ENCODE measurements at regions not wholly inside any gene's neighbourhood (a gene's known extent, or its start where the extent isn't known, plus 50 kb on each side); places are given as distances from the start of the nearest gene placed in this dataset.
A peak's percentile ranks its signal among the peaks of the same experiment; 100 is the strongest.

GRCh38 chr16:66289986-66290385, 76.5 kb upstream of the CDH5 start:
- no peak for DNase-seq (ENCODE audit: low read depth)

- no peak for DNase-seq (ENCODE audit: low read depth)
These were observed 77.3 kb upstream of the CDH5 start for GRCh38 chr16:66289051-66289680.

GRCh38 chr16:66287926-66288325, 78.6 kb upstream of the CDH5 start:
- no peak for DNase-seq (ENCODE audit: low read depth)

- DNase-seq (ENCODE audit: low read depth): no peak
These were observed 79.1 kb upstream of the CDH5 start for GRCh38 chr16:66287416-66287815.

DNA sequence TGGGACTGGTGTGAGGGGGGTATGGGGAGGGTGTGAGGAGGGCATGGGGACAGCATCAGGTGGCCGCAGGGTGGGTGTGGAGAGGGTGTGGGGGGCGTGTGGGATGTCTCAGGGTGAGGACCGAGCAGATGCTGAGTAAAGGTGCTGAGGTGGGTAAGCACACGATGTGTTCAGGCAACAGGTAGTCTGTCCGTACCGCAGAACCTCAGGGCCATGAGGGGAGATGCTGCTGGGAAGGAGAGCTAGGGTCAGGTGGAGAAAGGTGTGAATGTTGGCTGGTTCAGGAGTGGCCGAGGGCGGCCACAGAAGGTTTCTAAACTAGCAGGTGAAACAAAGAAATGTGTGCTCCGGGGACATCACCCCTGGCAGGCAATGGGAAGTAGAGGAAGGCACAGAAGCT, 80.0 kb upstream of the CDH5 start:
- no peak for DNase-seq (ENCODE audit: low read depth)

DNA sequence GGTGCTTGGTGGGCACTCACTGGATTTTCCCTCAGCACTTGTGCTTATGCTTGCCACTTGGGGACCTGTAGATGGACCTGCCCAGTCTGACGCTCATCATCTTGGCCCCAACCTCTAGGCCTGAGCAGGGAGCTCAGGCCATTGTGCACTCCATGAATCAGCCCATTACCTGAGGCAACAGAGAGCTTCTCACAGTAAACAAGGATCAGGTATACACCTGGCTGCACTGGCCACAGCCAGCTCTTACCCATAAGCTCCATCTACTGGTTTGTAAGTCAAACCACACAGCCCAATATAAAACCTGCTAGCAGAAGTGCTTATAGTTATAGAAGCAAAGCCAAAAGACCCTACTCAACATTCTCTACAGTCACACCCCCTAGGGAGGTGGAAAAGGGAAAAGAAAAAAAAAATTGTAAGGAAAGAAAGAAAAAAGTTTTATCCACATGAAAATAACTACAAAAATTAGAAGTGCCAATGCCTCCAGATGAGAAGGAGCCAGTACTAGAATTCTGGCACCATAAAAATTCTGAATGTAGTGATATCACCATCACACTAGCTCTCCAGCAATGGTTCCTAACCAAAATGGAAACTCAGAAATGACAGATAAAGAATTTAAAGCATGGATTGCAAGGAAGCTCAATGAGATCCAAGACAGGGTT, 87.8 kb upstream of the CDH5 start:
- DNase-seq (ENCODE audit: low read depth): no peak

DNA sequence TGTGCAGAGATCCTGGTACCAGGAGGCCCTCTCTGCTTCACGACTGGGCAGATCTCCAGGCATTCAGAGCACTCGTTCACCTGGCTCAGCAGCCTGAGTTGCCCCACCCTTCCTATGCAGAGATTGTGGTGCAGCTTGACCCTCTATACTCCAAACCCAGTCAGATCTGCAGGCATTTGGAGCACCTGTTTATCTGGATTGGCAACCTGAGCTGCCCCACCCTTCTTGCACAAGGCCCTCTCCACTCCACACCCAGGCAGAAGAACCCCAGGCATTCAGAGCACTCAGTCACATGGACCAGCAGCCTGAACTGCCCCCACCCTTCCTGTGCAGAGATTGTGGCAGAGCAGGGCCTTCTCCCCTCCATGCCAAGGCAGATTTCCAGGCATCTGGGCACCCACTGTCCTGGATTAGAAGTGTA, 88.4 kb upstream of the CDH5 start:
- no peak for DNase-seq (ENCODE audit: low read depth)

GRCh38 chr16:66277311-66278070, 89.0 kb upstream of the CDH5 start:
- DNase-seq (ENCODE audit: low read depth): no peak

GRCh38 chr16:66275775-66276428, 90.6 kb upstream of the CDH5 start:
- peak; percentile 45 for DNase-seq (ENCODE audit: low read depth)

DNA sequence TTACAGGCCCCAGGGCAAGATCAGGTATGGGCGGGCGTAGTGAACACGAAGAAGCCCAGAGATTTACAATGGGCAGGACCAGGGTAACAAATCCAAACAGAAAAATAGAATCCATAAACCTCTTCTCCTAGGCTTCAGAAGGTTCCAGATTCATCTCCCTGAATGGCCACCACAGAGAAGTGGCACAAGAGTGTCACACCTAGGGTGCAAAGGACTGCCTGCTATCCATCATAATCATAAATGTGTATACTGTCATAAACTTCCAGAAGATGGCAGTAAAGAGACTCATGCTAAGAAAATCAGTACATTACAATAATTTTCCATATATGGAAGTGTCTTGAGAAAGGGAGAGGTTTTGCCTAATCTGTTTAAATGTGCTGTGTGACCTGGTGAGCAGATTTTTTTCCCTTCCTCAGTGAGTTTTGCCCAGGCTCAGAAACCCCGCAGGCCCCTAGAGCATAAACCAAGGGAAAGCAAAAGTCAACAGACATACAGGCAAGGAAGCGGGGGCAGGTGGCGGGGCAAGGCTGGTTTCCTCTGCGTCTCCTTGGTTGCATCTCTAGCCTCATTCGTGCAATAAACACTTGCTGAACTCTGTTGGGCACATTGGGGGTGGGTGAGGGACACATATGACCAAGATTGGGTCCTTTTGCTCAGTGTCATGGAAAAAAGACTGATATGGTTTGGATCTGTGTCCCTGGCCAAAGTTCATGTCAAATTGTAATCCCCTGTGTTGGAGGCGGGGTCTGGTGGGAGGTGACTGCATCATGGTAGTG, 92.0 kb upstream of the CDH5 start:
- peak; percentile 27 for DNase-seq (ENCODE audit: low read depth)

GRCh38 chr16:66273644-66274334, 92.7 kb upstream of the CDH5 start:
- peak; percentile 17 for DNase-seq (ENCODE audit: low read depth)

DNA sequence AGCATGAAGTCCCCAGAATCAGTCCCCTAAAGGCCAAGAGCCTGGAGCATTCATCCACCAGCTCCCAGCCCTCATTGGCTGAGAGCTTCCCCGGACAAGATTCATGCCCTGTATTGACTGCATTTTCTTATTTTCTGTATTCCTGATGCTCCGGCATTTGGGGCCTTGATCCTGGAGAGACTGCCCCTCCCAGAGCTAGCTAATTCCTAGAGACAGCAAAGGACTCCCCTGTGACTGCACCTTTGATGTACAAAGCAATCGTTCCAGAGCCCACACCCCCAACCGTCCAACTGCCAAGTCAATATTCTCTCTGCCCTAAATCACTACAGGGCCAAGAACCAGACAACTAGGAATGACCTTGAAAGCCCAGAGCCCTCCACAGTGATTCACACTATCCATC, 93.4 kb upstream of the CDH5 start:
- no peak for DNase-seq (ENCODE audit: low read depth)

DNA sequence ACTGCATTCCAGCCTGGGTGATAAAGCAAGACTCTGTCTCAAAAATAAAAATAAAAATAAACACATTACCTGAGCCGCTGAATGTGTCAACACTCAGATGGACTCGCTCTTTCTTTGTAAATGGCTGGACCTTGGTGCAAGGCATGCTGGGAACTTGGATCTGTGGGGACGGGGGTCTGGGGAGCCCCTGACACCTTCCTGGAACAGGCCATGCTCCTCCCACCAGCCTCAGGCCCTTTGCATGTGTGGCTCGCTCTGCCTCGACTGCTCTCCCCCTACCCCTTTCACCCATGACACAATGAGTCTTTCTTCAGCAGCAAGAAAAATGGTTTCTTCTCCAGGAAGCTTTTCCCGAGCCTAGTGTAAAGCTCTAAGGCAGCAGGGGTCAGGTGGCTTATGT, 94.0 kb upstream of the CDH5 start:
- no peak for DNase-seq (ENCODE audit: low read depth)

- DNase-seq (ENCODE audit: low read depth): no peak
These were observed 95.1 kb upstream of the CDH5 start for GRCh38 chr16:66271074-66272060.

DNA sequence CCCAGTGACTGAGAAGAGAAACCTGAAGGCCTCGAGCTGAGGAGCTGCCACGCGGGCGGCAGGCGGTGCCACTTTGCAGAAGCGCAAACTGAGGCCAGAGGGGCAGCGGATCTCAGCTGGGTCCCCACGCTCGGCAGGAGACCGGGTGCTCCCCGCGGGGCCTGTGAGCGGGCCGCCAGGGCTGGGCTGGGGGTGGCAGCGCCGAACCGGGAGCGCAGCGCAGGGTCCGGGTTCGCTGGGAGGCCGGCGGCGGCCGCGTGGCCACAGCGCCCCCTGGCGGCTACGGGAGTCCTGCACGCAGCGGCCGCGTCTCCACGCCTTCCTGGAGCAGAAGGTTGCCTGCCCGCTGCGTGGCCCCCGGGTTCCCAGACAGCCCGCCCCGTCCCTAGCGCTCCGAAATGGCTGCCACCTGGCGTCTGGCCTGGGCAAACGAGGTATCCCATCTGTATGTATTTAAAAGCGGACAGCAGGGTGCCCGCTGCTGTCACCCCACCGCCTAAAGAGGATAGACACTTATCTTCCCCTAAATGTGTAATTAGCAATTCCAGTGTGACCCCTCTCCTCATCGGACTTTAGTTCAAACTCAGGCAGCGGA, 96.1 kb upstream of the CDH5 start:
- peak; percentile 28 for DNase-seq (ENCODE audit: low read depth)

DNA sequence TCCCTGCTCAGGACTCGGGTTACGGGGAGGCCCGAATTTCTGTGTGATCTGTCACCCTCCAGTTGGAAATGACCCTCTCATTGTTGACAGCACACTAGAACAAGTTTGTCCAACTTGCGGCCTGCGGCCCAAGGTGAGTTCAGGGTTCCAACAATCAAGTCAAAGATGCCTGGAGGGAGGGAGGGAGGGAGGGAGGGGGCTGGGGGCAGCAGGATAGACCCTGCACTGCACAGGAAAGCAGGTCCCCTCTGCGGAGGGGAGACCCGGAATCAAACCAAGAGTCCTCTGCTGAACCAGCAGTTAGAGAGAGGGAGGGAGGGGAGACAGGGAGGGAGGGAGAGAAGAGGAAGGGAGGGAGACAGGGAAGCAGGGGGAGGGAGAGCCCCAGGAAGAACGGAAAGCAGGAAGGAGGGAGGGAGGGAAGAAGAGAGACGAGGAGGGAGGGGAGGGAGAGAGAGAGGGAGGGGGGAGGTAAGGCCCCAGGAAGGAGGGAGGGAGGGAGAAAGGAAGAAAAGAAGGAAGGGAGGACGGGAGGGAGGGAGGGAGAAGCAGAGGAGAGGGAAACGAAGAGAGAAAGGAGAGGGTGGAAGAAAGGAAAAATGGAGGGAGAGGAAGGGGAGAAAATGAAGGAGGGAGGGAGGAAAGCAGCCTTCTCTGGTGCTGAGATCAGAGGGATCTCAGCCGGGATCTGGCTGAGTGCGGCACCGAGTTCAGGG, 96.7 kb upstream of the CDH5 start:
- no peak for DNase-seq (ENCODE audit: low read depth)

DNA sequence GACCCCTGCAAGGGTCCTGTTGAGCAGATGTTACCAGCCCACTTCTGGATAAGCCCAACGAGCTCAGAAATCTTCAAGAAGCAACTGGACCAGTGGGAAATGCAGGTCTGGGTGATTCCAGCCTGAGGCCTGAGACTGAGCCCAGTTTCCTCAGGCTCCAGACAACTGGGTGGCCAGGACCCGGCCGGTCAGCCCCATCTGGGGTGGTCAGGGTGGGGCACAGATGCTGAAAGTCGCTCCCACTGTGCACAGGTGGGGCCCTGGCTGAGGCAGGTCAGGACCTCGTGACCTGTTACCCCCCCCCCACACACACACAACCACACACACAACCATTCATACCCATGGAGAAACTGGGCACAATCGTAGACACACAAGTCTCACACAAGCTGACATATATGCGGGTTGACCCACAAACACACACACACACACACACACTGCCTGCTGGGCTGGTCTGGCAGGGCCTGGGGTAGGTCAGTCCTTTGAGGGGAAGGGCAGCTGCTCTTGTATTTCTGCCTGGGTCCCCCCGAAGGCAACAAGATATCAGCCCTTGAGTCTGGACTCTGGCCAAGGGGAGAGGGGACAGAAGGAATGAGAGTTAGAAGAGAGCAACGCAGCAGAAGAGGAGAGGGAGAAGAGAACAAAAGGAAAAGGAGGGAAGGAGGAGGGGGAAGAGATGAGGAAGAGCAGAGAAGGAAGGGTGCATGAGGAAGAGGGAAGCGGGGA, 99.0 kb upstream of the CDH5 start:
- no peak for DNase-seq (ENCODE audit: low read depth)
